Naive thymus-derived CD4-positive, alpha-beta T cell (primary cell): ENCODE measurements at regions not wholly inside any gene's neighbourhood (a gene's known extent, or its start where the extent isn't known, plus 50 kb on each side); places are given as distances from the start of the nearest gene placed in this dataset.

ENCODE experiments used
- ATAC-seq: fragments of 150-1000 bp; cut with Tn5 transposase; 2 replicates; pipeline ENCODE4 v1.10.0; 2021; ENCODE audit warnings: mild to moderate bottlenecking, moderate library complexity
- CTCF ChIA-PET: fragments of 350-600 bp; sonication (Branson Sonifier 250); formaldehyde crosslinking; loops from one replicate; lab custom pipeline; 2021; ENCODE audit warnings: antibody characterized with exemption; lab: Charles Lee
- POLR2A ChIA-PET: fragments of 350-600 bp; sonication (Branson Sonifier 250); formaldehyde crosslinking; loops from one replicate; lab custom pipeline; 2021; ENCODE audit warnings: antibody characterized with exemption, inconsistent platforms; lab: Charles Lee
- DNase-seq, 9 donors: peaks; one replicate each; pipeline versions ENCODE4 v3.0.0 to v3.0.0-alpha.2; 2020 to 2022; ENCODE audit warnings: mixed read lengths in 1 of 9
- H3K27ac ChIP-seq: one replicate; pipeline ENCODE4 v1.7.0; 2013; ENCODE audit warnings: mild to moderate bottlenecking, low read depth, low read length, moderate library complexity
- H3K27me3 ChIP-seq, 2 donors: one replicate each; pipeline ENCODE4 v1.7.0; 2013; ENCODE audit warnings: low read length in 2 of 2, mild to moderate bottlenecking in 2 of 2, moderate library complexity in 2 of 2; ENCODE audit not compliant: control insufficient read depth in 2 of 2, insufficient read depth in 2 of 2
- H3K36me3 ChIP-seq, 3 experiments: 1 replicate in 2 of 3; 2 replicates in 1 of 3; pipeline ENCODE4 v1.7.0; 2013; ENCODE audit warnings: low read length in 3 of 3, mild to moderate bottlenecking in 3 of 3, moderate library complexity in 1 of 3; ENCODE audit not compliant: insufficient read depth in 3 of 3, control insufficient read depth in 2 of 3
- H3K4me1 ChIP-seq, 2 donors: one replicate each; pipeline ENCODE4 v1.7.0; 2013; ENCODE audit warnings: low read length in 2 of 2, mild to moderate bottlenecking in 2 of 2, moderate library complexity in 1 of 2; ENCODE audit not compliant: control insufficient read depth in 2 of 2, insufficient read depth in 2 of 2
- H3K4me3 ChIP-seq: 2 replicates; pipeline ENCODE4 v1.7.0; 2013; ENCODE audit warnings: mild to moderate bottlenecking, low read length
- H3K9me3 ChIP-seq, 3 experiments: 1 replicate in 2 of 3; 2 replicates in 1 of 3; pipeline ENCODE4 v1.7.0; 2013; ENCODE audit warnings: low read length in 3 of 3; ENCODE audit not compliant: control insufficient read depth in 2 of 3
- H3K27ac Mint-ChIP-seq, 9 donors: one replicate each; pipeline ENCODE4 v1.8.0; 2020 to 2022; ENCODE audit warnings: mixed read lengths in 9 of 9, mild to moderate bottlenecking in 8 of 9, moderate library complexity in 5 of 9, inconsistent platforms in 2 of 9
- H3K27me3 Mint-ChIP-seq, 5 donors: one replicate each; pipeline ENCODE4 v1.8.0; 2021 to 2022; ENCODE audit warnings: mixed read lengths in 5 of 5, mild to moderate bottlenecking in 1 of 5
- H3K36me3 Mint-ChIP-seq, 5 donors: one replicate each; pipeline ENCODE4 v1.8.0; 2020 to 2022; ENCODE audit warnings: mixed read lengths in 5 of 5, mild to moderate bottlenecking in 3 of 5, inconsistent platforms in 1 of 5
- H3K4me1 Mint-ChIP-seq, 7 donors: one replicate each; pipeline ENCODE4 v1.8.0; 2020 to 2022; ENCODE audit warnings: mixed read lengths in 7 of 7, mild to moderate bottlenecking in 3 of 7, inconsistent platforms in 1 of 7
- H3K4me3 Mint-ChIP-seq, 10 donors: one replicate each; pipeline ENCODE4 v1.8.0; 2020 to 2022; ENCODE audit warnings: mild to moderate bottlenecking in 10 of 10, mixed read lengths in 10 of 10, moderate library complexity in 6 of 10, inconsistent platforms in 2 of 10
- H3K9me3 Mint-ChIP-seq, 11 donors: one replicate each; pipeline ENCODE4 v1.8.0; 2020 to 2022; ENCODE audit warnings: mixed read lengths in 11 of 11, mild to moderate bottlenecking in 4 of 11, inconsistent platforms in 1 of 11, moderate library complexity in 1 of 11
- intact Hi-C, 2 donors: fragments of 100-400 bp; cut with micrococcal nuclease; formaldehyde crosslinking; loops; one replicate each; pipeline ENCODE4 v1.15.1; 2023

DNA sequence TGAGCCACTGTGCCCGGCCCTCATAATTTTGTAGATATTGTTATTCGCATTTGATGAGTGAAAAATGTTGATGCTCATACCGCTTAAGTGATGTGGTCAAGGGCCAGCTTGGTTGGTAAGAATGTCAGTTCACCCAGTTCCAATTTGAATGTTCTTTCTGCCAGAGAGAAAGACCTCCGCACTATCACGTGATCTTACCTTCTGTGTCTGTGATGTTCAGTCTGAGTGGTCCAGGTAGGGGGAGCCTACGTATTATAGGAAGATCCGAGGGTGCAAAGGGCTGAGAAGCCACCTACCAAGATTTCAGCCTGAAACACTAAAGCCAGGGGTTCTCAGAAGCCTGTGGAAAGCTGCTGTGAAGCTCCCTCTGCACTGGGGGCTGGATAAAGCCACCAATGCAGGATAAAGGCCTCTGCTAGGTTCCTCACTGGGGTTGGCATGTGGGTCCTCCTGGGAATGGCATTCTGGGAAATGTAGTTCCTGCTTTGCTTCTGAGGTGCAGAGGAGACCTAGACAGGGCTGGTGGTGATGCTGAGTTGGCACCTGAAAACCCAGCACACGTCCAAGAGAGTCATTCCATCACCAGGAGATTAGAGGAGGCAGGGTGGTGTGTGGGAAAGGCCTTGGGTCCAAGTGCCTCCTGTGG, 64.7 kb upstream of the AOAH start:
- Histone ChIP-seq H3K36me3 (no peaks in the 10 kb centered on the region), H3K4me1 (peaks cover 49 to 63% of the 10 kb centered on the region in 2 donors), H3K4me3 (peak overlapping the region; percentile 2), H3K27me3 (no peaks in the 10 kb centered on the region), H3K27ac (peak overlapping the region; percentile 37), H3K9me3 (no peaks in the 10 kb centered on the region)
- peaks cover 0 to 12% (median 0%) of the 10 kb centered on the region in 11 donors for H3K9me3 Mint-ChIP-seq
- peaks cover 0 to 17% (median 0%) of the 10 kb centered on the region in 5 donors for H3K36me3 Mint-ChIP-seq
- DNase-seq (no peak), ATAC-seq (no peak)
- intact Hi-C loops, result loop anchor here (5.0 to 10.0 kb wide), 3 partner anchors 63 to 424 kb away; a partner anchor contains a TSS
- peaks cover 61 to 84% (median 79%) of the 10 kb centered on the region in 7 donors for H3K4me1 Mint-ChIP-seq
- peak overlapping the region in 9 of 10 donors; percentile 5 to 65 (median 42) for H3K4me3 Mint-ChIP-seq
- H3K27ac Mint-ChIP-seq, result peak overlapping the region; percentile 68 to 93 (median 84)
- POLR2A ChIA-PET, result interaction anchor here (0.7 to 3.2 kb wide), 3 partner anchors 62 to 161 kb away, joined by 3 to 9 read pairs (median 4); partner anchors contain the start of gene AOAH
- no peaks in the 10 kb centered on the region for H3K27me3 Mint-ChIP-seq
- CTCF ChIA-PET, result interaction anchor here (3.0 kb wide), 1 partner anchor 11 kb away, joined by 11 read pairs; no protein-coding TSS in a partner anchor

DNA sequence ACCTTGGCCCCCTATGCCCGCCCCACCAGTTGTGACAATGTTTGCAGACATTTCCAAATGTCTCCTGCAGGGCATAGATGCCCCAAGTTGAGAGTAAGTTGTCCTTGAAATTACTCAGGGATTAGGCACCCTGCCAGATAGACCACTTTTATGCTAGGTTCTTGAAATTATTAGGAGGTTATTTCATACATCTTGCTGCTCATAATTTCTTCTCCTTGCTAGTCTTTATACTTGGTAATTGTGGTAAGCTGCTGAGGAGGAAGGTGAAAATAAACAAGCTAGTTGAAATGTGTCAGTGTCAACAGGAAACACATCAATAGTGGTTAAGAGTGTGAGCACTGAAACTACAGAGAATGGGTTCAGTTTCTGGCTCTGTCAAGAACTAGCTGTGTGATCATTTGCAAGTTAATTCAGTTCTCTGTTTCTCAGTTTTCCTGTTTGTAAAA, 63.7 kb upstream of the AOAH start:
- H3K27ac ChIP-seq, result peak overlapping the region; percentile 26
- Mint-ChIP-seq H3K4me1 (peaks cover 61 to 91% (median 79%) of the 10 kb centered on the region in 7 donors), H3K9me3 (peaks cover 0 to 10% (median 0%) of the 10 kb centered on the region in 11 donors), H3K27ac (peak overlapping the region; percentile 68 to 93 (median 84)), H3K4me3 (peak overlapping the region in 8 of 10 donors; percentile 9 to 65 (median 48)), H3K36me3 (peaks cover 0 to 17% (median 0%) of the 10 kb centered on the region in 5 donors), H3K27me3 (no peaks in the 10 kb centered on the region)
- POLR2A ChIA-PET, result interaction anchor here (0.5 to 3.2 kb wide), 7 partner anchors 10 to 255 kb away, joined by 3 to 9 read pairs (median 3); partner anchors contain the start of gene AOAH
- DNase-seq, result peak in 7 of 9 donors; percentile 33 to 73 (median 58)
- no peaks in the 10 kb centered on the region for H3K27me3 ChIP-seq
- no peak overlapping the region for H3K4me3 ChIP-seq
- no peaks in the 10 kb centered on the region for H3K36me3 ChIP-seq
- intact Hi-C loops, result loop anchor here (5.0 to 10.0 kb wide), 3 partner anchors 64 to 423 kb away; a partner anchor contains a TSS
- CTCF ChIA-PET, result interaction anchor here (0.7 to 3.0 kb wide), 2 partner anchors 10 to 109 kb away, joined by 3 to 11 read pairs; no protein-coding TSS in a partner anchor
- H3K9me3 ChIP-seq, result no peaks in the 10 kb centered on the region
- ATAC-seq, result peak; percentile 63
- H3K4me1 ChIP-seq, result peaks cover 49 to 73% of the 10 kb centered on the region in 2 donors

DNA sequence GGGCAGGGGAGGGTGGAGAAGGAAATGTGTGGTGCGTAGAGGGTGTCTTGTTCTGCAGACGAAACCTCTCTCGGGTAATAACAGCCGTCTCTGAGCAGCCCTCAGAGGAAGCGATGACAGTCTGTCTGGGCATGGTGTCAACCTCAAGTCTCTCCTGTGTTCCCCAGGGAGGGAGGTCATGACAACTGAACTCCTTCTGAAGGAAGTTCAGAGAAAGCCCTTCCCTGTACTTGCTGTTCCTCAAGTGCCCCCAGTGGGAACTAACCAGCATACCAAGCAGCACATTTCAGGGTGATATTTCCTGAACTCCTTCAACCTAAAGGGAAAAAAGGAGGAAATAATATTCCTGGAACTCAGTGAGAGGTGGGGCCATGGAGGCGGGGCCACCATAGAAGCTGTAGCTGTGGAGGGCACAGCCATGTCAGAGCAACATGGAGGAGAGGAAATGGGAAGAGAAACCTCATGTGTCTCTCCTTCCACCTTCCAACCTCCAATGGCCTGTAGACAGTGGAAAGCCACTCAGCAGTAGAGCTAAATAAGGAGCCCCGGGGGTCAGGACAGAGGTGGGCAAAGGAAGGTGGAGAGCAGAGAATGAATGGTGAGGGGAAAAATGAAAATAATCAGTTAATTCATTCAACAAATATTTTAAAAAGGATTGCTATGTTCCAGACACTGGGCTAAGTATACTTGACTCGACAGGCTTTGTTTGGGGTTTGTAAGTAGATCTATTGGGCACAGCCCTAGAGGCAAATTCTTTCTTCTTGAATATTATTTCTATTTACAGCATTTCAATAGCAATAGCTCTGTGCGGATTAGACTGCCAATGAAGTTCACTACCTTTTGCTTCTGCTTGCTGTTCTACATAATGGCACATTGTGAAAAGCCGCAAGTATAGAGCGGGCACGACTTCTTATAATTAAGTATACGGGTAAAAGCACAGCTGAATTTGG, 61.0 kb upstream of the AOAH start:
- Histone ChIP-seq H3K4me3 (no peak overlapping the region), H3K4me1 (peaks cover 59 to 87% of the 10 kb centered on the region in 2 donors), H3K27me3 (no peaks in the 10 kb centered on the region), H3K27ac (peak overlapping the region; percentile 78), H3K9me3 (no peaks in the 10 kb centered on the region), H3K36me3 (no peaks in the 10 kb centered on the region)
- intact Hi-C loops, result loop anchor here (1.0 to 10.0 kb wide), 6 partner anchors 8 to 420 kb away; partner anchors contain the start of gene AOAH (in 1 of the 2)
- DNase-seq (peak; percentile 23 to 87 (median 84)), ATAC-seq (peak; percentile 89)
- Mint-ChIP-seq H3K27me3 (no peaks in the 10 kb centered on the region), H3K27ac (peak overlapping the region; percentile 92 to 99 (median 97)), H3K9me3 (peaks cover 0 to 12% (median 3%) of the 10 kb centered on the region in 11 donors), H3K4me1 (peaks cover 61 to 95% (median 83%) of the 10 kb centered on the region in 7 donors), H3K4me3 (peak overlapping the region; percentile 35 to 85 (median 69)), H3K36me3 (peaks cover 0 to 25% (median 4%) of the 10 kb centered on the region in 5 donors)
- POLR2A ChIA-PET, result interaction anchor here (0.9 kb wide), 1 partner anchor 8 kb away, joined by 4 read pairs; no protein-coding TSS in a partner anchor
- CTCF ChIA-PET, result interaction anchor here (0.6 to 1.0 kb wide), 3 partner anchors 15 to 159 kb away, joined by 3 read pairs; no protein-coding TSS in a partner anchor

DNA sequence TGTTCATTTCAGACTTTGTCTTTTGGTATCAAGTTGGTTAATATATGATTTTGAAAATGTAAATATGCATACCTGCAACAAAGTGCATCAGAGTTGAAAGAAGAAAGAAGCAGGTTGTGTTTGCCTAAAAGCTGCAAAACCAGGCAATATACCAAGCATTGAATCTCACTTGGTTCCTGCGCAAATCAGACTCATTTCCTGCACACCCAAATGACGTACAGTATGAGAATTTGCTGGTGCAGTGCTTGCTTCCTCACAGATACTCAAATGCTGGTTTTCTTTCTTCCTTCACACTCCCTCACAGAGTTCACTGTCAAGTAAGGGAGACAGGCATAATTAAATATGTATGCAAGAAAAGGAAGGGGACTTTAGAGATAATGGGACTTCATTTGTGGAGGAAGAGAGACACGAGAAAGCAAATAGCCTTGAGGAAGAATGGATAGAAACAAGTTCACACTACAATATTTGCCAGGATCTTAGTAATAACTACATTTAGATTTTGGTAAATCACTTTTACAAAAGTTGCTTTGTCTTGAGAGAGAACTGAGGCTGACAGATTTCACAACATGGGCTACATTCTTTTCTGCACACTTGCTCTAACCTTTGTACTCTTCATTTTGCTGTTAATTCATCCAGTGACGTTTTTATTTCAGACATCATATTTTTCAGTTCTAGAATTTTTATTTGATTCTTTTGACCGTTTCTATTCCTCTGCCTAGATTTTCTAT, 56.9 kb upstream of the AOAH start:
- Histone ChIP-seq H3K4me3 (peak overlapping the region; percentile 10), H3K4me1 (peaks cover 72 to 86% of the 10 kb centered on the region in 2 donors), H3K9me3 (no peaks in the 10 kb centered on the region), H3K27me3 (no peaks in the 10 kb centered on the region), H3K36me3 (no peaks in the 10 kb centered on the region), H3K27ac (peak overlapping the region; percentile 70)
- DNase-seq, result peak in 7 of 9 donors; percentile 65 to 90 (median 85)
- peaks cover 0 to 20% (median 5%) of the 10 kb centered on the region in 11 donors for H3K9me3 Mint-ChIP-seq
- H3K4me3 Mint-ChIP-seq, result peak overlapping the region in 9 of 10 donors; percentile 56 to 92 (median 76)
- H3K27me3 Mint-ChIP-seq, result no peaks in the 10 kb centered on the region
- peaks cover 63 to 97% (median 85%) of the 10 kb centered on the region in 7 donors for H3K4me1 Mint-ChIP-seq
- intact Hi-C loops, result loop anchor here in 1 of 2 donors (10.0 kb wide), 1 partner anchor 416 kb away; a partner anchor contains a TSS
- H3K36me3 Mint-ChIP-seq, result peaks cover 7 to 37% (median 9%) of the 10 kb centered on the region in 5 donors
- ChIA-PET CTCF (no interaction called here), POLR2A (interaction anchor here (0.6 to 1.2 kb wide), 4 partner anchors 14 to 76 kb away, joined by 3 to 5 read pairs (median 4); no protein-coding TSS in a partner anchor)
- ATAC-seq, result peak; percentile 71
- H3K27ac Mint-ChIP-seq, result peak overlapping the region; percentile 78 to 99 (median 95)

DNA sequence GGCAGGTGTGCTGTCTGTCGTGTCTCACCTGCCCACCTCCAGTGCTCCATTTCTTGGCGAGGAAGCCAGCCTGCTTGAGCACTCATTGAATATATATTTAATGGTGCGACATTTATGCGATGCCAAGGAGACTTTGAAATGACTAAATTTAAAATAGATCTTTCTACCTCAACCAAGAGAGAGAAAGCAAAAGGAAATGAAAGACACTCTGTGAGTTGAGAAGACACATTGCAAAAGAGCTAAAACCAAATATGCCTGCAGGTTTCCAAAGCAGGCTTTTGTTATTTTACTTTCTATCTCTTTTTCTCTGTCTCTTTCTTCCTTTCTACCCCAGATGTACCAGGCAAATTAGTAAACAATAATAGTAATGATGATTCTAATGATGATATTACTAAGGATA, 53.6 kb upstream of the AOAH start:
- ChIA-PET POLR2A (interaction anchor here (0.7 to 2.7 kb wide), 6 partner anchors 9 to 413 kb away, joined by 3 to 10 read pairs (median 6); partner anchors contain the start of gene AOAH), CTCF (interaction anchor here (0.6 to 2.3 kb wide), 4 partner anchors 11 to 405 kb away, joined by 3 to 11 read pairs (median 5); no protein-coding TSS in a partner anchor)
- Mint-ChIP-seq H3K4me3 (peak overlapping the region; percentile 14 to 92 (median 69)), H3K9me3 (peaks cover 0 to 24% (median 5%) of the 10 kb centered on the region in 11 donors), H3K27ac (peak overlapping the region; percentile 25 to 99 (median 95)), H3K36me3 (peaks cover 7 to 52% (median 9%) of the 10 kb centered on the region in 5 donors), H3K4me1 (peaks cover 67 to 98% (median 88%) of the 10 kb centered on the region in 7 donors), H3K27me3 (no peaks in the 10 kb centered on the region)
- peaks cover 72 to 73% of the 10 kb centered on the region in 2 donors for H3K4me1 ChIP-seq
- no peaks in the 10 kb centered on the region for H3K9me3 ChIP-seq
- ATAC-seq (no peak), DNase-seq (peak in 5 of 9 donors; percentile 22 to 44 (median 27))
- H3K4me3 ChIP-seq, result peak overlapping the region; percentile 12
- no peaks in the 10 kb centered on the region for H3K27me3 ChIP-seq
- peak overlapping the region; percentile 75 for H3K27ac ChIP-seq
- intact Hi-C loops, result loop anchor here (1.0 to 5.0 kb wide), 7 partner anchors 7 to 291 kb away; partner anchors contain the start of gene AOAH (in 2 of the 2)
- H3K36me3 ChIP-seq, result no peaks in the 10 kb centered on the region
